ENCODE measurements at regions not wholly inside any gene's neighbourhood (a gene's known extent, or its start where the extent isn't known, plus 50 kb on each side); places are given as distances from the start of the nearest gene placed in this dataset.

DNA sequence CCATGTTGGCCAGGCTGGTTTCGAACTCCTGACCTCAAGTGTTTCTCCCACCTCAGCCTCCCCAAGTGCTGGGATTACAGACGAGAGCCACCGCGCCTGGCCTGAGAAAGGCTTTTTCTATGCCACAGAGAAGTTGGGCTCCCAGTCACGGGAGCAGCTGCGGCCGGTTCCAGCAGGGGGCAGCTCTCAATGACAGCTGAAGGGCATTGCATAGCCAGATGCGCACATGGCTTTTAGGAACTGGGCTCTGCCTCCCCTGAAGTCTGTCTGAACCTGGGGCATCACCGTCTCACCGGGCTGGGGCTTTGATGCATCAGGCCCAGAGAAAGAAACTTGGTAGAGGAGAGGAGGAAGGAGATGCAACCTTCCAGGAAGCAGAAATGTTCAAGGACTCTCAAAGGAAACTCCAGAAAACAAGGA lies 84.2 kb upstream of the LAPTM4A start:
- peak overlapping the region; percentile 90; the same call in 1 of the 2 replicates for H2BK12ac ChIP-seq (ENCODE audit: low read depth, low read length)
- WGBS, 2 experiments (ENCODE audit: extremely low coverage in 1 of 2, insufficient coverage in 1 of 2, insufficient read length in 1 of 2, insufficient replicate concordance in 2 of 2, low coverage in 1 of 2, low lambda C conversion rate in 2 of 2, missing lambda C conversion rate in 1 of 2): 36% methylated on average over 10 of the region's 10 CpGs; no CpG with 5 or more reads in 1 of the 2 experiments
- TF ChIP-seq RAD21 (IDR thresholded peaks at IDR 0.05 in 1 of 2, conservative IDR thresholded peaks at IDR 0.05 in 1 of 2; ENCODE audit: low read depth in 2 of 2, low read length in 2 of 2) (peak; percentile 66 to 78), SIN3A (conservative IDR thresholded peaks at IDR 0.05 in 1 of 2, IDR thresholded peaks at IDR 0.05 in 1 of 2; ENCODE audit: low read depth in 1 of 2, low read length in 2 of 2) (peak; percentile 98), JUN (IDR thresholded peaks at IDR 0.05; ENCODE audit: low read depth, low read length) (no peak), EP300 (IDR thresholded peaks at IDR 0.05; ENCODE audit: borderline replicate concordance in 1 of 2, low read depth in 2 of 2, low read length in 2 of 2) (0 out of 3 replicates have a peak, but pooled peaks of 1 of the 2 experiments have one; percentile 49), POU5F1 (IDR thresholded peaks at IDR 0.05; ENCODE audit: low read depth, low read length) (no peak), CREB1 (IDR thresholded peaks at IDR 0.05) (peak; percentile 56), CEBPB (IDR thresholded peaks at IDR 0.05; ENCODE audit: low read depth, low read length) (no peak), TEAD4 (IDR thresholded peaks at IDR 0.05; ENCODE audit: low read depth, low read length) (0 out of 2 replicates have a peak, but pooled peaks have one; percentile 44)
- TF ChIP-seq, protein P1, sequence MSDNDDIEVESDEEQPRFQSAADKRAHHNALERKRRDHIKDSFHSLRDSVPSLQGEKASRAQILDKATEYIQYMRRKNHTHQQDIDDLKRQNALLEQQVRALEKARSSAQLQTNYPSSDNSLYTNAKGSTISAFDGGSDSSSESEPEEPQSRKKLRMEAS (IDR thresholded peaks at IDR 0.05): peak; percentile 98
- TF ChIP-seq, protein P2, sequence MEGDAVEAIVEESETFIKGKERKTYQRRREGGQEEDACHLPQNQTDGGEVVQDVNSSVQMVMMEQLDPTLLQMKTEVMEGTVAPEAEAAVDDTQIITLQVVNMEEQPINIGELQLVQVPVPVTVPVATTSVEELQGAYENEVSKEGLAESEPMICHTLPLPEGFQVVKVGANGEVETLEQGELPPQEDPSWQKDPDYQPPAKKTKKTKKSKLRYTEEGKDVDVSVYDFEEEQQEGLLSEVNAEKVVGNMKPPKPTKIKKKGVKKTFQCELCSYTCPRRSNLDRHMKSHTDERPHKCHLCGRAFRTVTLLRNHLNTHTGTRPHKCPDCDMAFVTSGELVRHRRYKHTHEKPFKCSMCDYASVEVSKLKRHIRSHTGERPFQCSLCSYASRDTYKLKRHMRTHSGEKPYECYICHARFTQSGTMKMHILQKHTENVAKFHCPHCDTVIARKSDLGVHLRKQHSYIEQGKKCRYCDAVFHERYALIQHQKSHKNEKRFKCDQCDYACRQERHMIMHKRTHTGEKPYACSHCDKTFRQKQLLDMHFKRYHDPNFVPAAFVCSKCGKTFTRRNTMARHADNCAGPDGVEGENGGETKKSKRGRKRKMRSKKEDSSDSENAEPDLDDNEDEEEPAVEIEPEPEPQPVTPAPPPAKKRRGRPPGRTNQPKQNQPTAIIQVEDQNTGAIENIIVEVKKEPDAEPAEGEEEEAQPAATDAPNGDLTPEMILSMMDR (IDR thresholded peaks at IDR 0.05; ENCODE audit: control extremely low read depth in 1 of 3, insufficient read depth in 1 of 3, low read depth in 1 of 3, low read length in 3 of 3): peak; percentile 83 to 89 (median 84)

More for the DNA sequence above, 84.2 kb upstream of the LAPTM4A start:
- Histone ChIP-seq H3K18ac (ENCODE audit: extremely low read depth, low read length) (peak overlapping the region; percentile 36; the same call in 1 of the 2 replicates), H3K36me3 (ENCODE audit: control insufficient read depth in 2 of 4, insufficient read depth in 4 of 4, low read length in 3 of 4) (no peaks in the 10 kb centered on the region), H2AFZ (ENCODE audit: low read length) (no peak overlapping the region), H4K20me1 (replicated peaks in 1 of 2; ENCODE audit: control insufficient read depth in 1 of 2, insufficient read depth in 2 of 2, low read length in 2 of 2) (no peaks in the 10 kb centered on the region), H3K9ac (replicated peaks in 1 of 4; ENCODE audit: extremely low read depth in 1 of 4, low read depth in 3 of 4, low read length in 3 of 4) (no peak overlapping the region), H2BK15ac (ENCODE audit: low read length) (peak overlapping the region; percentile 81; the same call in 1 of the 2 replicates), H3K27ac (ENCODE audit: low read depth, low read length) (no peak overlapping the region), H2BK120ac (replicated peaks; ENCODE audit: low read depth, low read length) (no peak overlapping the region), H4K8ac (ENCODE audit: extremely low read depth, insufficient read depth, low read length) (no peak overlapping the region), H3K4me2 (ENCODE audit: insufficient read depth in 1 of 2, low read depth in 2 of 2, low read length in 2 of 2) (no peak overlapping the region), H3K4ac (replicated peaks; ENCODE audit: insufficient read length, low read depth, low read length) (peak overlapping the region; percentile 2), H3K23me2 (ENCODE audit: low read depth, low read length) (no peaks in the 10 kb centered on the region), H3K4me1 (replicated peaks in 1 of 4; ENCODE audit: control insufficient read depth in 3 of 4, insufficient read depth in 4 of 4, low read length in 3 of 4) (peaks cover 0 to 9% (median 6%) of the 10 kb centered on the region in 4 experiments; a peak in 6 of 7 replicates), H3K4me3 (ENCODE audit: extremely low read depth in 1 of 4, insufficient read depth in 2 of 4, low read depth in 3 of 4, low read length in 4 of 4) (no peak overlapping the region), H3K23ac (ENCODE audit: insufficient read length) (no peak overlapping the region), H3K14ac (ENCODE audit: insufficient read length) (no peak overlapping the region), H3K79me1 (ENCODE audit: low read depth, low read length) (no peaks in the 10 kb centered on the region), H4K91ac (replicated peaks; ENCODE audit: insufficient read length, low read length) (no peak overlapping the region), H3K79me2 (ENCODE audit: control insufficient read depth in 1 of 2, insufficient read depth in 2 of 2, low read length in 2 of 2) (no peaks in the 10 kb centered on the region), H2BK5ac (ENCODE audit: low read depth, low read length) (0 out of 2 replicates have a peak overlapping the region, but pooled peaks have one; percentile 35), H3K27me3 (replicated peaks in 1 of 4; ENCODE audit: control insufficient read depth in 3 of 4, extremely low read depth in 1 of 4, insufficient read depth in 3 of 4, low read length in 3 of 4) (peaks cover 0 to 7% (median 0%) of the 10 kb centered on the region in 4 experiments; a peak in 2 of 7 replicates), H3K56ac (replicated peaks; ENCODE audit: insufficient read length, low read depth, low read length) (no peak overlapping the region), H2BK20ac (ENCODE audit: low read length) (no peak overlapping the region), H2AK5ac (ENCODE audit: low read depth, low read length) (no peak overlapping the region), H4K5ac (ENCODE audit: insufficient read length, low read depth, low read length) (no peak overlapping the region), H3K9me3 (ENCODE audit: insufficient read depth in 2 of 2, low read depth in 1 of 2, low read length in 1 of 2) (no peaks in the 10 kb centered on the region)
- POLR2A ChIA-PET (ENCODE audit: partially characterized antibody): interaction anchor here (0.8 to 0.9 kb wide), 2 partner anchors 77 to 88 kb away, joined by 3 read pairs; no protein-coding TSS in a partner anchor
- FAIRE-seq (no peak), DNase-seq (ENCODE audit: low read depth in 1 of 2, low spot score in 2 of 2) (peak; percentile 63 to 83)
- CTCF ChIA-PET (ENCODE audit: partially characterized antibody): interaction anchor here (0.7 to 4.8 kb wide), 43 partner anchors 11 to 507 kb away, joined by 3 to 39 read pairs (median 4); partner anchors contain the start of gene SDC1
